ENCODE measurements at regions not wholly inside any gene's neighbourhood (a gene's known extent, or its start where the extent isn't known, plus 50 kb on each side); places are given as distances from the start of the nearest gene placed in this dataset.

- TF ChIP-seq BHLHE40 (IDR thresholded peaks at IDR 0.05; ENCODE audit: borderline replicate concordance): no peak
- TF ChIP-seq L3MBTL2 (conservative IDR thresholded peaks at IDR 0.05): no peak
- TF ChIP-seq FOXM1 (IDR thresholded peaks at IDR 0.05; ENCODE audit: borderline replicate concordance): no peak
- TF ChIP-seq SUZ12 (IDR thresholded peaks at IDR 0.05): no peak
- TF ChIP-seq SP1 (IDR thresholded peaks at IDR 0.05): no peak
- no peak for TF ChIP-seq FOXK2 (IDR thresholded peaks at IDR 0.05)
- TF ChIP-seq FOXA1 (IDR thresholded peaks at IDR 0.05): no peak
- no peak for TF ChIP-seq ZNF384 (IDR thresholded peaks at IDR 0.05)
- no peak for TF ChIP-seq ARNT (IDR thresholded peaks at IDR 0.05)
Measured at GRCh38 chr14:38838049-38838978, 264.7 kb downstream of the SEC23A start.
